Left renal pelvis (tissue), 4 donors: ENCODE measurements at regions not wholly inside any gene's neighbourhood (a gene's known extent, or its start where the extent isn't known, plus 50 kb on each side); places are given as distances from the start of the nearest gene placed in this dataset.
A peak's percentile ranks its signal among the peaks of the same experiment; 100 is the strongest.

ENCODE experiments used
- DNase-seq, 4 donors: peaks; one replicate each; pipeline ENCODE4 v3.0.0-alpha.2; 2013; ENCODE audit warnings: low read depth in 4 of 4, low spot score in 3 of 4

- no peak for DNase-seq
These were observed 51.2 kb upstream of the RNF144B start for GRCh38 chr6:18335948-18336347.

GRCh38 chr6:18334251-18334650 is 52.9 kb upstream of the RNF144B start:
- DNase-seq = no peak

GRCh38 chr6:18330548-18331081 is 56.5 kb upstream of the RNF144B start:
- DNase-seq = no peak

GRCh38 chr6:18329776-18330175 is 57.4 kb upstream of the RNF144B start:
- DNase-seq = no peak

GRCh38 chr6:18328540-18328939 is 58.6 kb upstream of the RNF144B start:
- DNase-seq = peak in 1 of 4 donors; percentile 58

GRCh38 chr6:18328070-18328469 is 59.1 kb upstream of the RNF144B start:
- DNase-seq = no peak

GRCh38 chr6:18327626-18328025 is 59.5 kb upstream of the RNF144B start:
- no peak for DNase-seq

- no peak for DNase-seq
These were observed 60.2 kb upstream of the RNF144B start for GRCh38 chr6:18326980-18327379.

GRCh38 chr6:18326001-18326400 is 61.1 kb upstream of the RNF144B start:
- DNase-seq = no peak

- no peak for DNase-seq
These were observed 60.3 kb upstream of the DEK start for GRCh38 chr6:18324706-18325042.

- DNase-seq = no peak
These were observed 59.8 kb upstream of the DEK start for GRCh38 chr6:18323935-18324705.

- DNase-seq = no peak
These were observed 53.5 kb upstream of the DEK start for GRCh38 chr6:18317850-18318249.

GRCh38 chr6:18314317-18314997 is 50.1 kb upstream of the DEK start:
- DNase-seq = no peak
